ENCODE measurements at regions not wholly inside any gene's neighbourhood (a gene's known extent, or its start where the extent isn't known, plus 50 kb on each side); places are given as distances from the start of the nearest gene placed in this dataset.
"Not testable (repeated sequence)": the region's sequence is repeated elsewhere in the genome, so short reads cannot be mapped to it uniquely, and the experiment has no call there.

DNA sequence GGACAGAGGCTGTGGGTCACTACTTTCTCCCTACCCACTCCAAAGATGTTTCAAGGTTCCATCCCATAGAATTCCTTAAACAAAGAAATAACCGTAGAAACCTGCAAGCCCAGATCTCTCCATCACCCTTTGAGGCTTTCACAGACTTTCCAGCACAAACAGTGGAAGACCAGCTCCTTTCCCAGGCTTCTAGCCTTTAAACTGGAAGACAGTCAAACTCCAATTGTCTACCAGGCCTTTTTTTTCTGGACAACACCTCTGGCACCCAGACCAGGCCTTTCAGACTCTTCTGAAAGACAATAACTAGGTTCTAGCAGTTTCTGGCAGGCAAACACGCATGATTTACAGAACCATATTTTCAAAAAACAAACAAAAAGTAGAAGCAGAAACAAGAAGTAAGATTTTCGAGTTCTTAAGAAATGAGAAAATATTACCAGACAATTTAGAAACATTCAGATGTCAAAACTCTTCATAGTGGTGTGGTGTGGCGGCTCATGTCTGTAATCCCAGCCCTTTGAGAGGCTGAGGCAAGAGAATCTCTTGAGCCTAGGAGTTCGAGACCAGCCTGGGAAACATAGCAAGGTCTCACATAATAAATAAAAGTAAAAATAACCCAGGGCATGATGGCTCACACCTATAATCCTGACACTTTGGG, 73.0 kb upstream of the EPCAM start:
- no peak for DNase-seq (ENCODE audit: low read depth in 2 of 3, low spot score in 1 of 3)

DNA sequence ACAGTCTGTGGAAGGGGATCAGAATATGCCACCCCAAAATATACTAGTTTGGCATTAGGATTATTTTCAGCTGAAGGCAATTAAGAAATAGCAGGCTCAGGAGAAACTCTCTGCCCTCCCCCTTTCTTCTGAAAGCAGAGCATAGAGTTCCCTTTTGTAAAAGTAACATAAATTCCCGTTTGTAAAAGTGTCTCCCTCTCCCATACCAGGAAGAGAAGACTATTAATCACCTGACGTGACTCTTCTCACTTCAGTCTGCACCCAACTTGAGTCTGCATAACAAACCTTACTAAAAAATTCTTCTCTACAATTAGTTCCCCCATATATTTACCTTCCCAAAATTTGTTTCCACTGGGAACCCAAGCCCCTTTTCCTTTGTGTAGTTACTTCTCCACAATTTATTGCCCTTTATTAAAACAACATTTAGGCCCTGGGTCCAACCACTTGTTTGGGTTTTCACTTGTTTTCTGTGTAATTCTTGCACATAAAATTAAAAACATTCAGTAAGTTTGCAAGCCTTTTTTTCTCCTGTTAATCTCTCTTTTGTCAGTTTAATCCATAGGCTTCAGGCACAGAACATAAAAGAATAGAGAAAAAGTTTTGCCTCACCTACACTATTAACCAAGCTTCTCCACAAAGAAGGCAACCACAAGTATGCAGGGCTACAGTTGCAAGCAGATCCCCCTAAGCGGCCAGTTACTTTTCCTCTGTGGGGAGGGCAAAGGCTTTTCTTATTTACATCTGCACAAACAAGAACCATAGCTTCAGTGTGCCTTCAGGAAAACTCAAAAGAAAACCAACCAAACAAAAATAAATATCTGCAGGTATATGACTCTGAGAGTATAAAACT, 73.8 kb upstream of the EPCAM start:
- no peak for DNase-seq (ENCODE audit: low read depth in 2 of 3, low spot score in 1 of 3)

DNA sequence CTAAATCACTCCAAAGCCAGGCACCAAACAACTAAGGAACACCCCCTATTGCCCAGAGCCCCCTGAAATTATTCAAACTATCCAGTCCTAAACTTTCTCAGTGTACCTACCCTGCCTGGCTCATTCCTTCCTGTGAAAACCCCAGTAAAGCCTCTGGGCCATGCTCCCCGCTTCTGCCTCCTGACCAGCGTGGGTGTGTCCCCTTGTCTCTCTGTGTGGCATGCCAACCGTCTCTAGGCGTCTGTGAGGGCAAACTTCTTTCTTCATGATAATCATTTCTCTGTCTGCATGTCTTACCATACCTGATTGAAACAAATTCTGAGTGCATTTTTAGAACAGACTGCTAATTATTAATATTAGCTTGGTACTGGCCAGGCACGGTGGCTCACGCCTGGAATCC, 75.1 kb upstream of the EPCAM start:
- no peak for DNase-seq (ENCODE audit: low read depth in 2 of 3, low spot score in 1 of 3)

DNA sequence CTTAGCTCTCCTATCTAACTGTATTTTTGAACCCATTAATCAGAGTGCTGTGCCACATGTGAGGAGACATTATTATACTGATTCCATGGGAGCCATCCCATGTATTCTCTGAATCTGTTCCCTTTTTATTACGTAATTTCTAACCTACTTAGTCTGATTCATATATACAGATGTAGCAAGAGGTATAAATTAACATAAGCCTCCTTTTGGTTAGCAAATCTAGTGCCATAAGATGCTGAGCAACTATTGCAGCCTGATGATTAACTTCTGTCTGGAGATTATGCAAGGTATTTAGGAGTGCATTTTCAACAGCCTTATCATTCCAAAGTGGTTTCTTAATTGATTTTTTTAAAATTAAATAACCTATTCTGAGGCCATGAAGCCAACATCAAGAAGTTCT, 80.2 kb upstream of the EPCAM start:
- DNase-seq (ENCODE audit: low read depth in 2 of 3, low spot score in 1 of 3) = no peak

DNA sequence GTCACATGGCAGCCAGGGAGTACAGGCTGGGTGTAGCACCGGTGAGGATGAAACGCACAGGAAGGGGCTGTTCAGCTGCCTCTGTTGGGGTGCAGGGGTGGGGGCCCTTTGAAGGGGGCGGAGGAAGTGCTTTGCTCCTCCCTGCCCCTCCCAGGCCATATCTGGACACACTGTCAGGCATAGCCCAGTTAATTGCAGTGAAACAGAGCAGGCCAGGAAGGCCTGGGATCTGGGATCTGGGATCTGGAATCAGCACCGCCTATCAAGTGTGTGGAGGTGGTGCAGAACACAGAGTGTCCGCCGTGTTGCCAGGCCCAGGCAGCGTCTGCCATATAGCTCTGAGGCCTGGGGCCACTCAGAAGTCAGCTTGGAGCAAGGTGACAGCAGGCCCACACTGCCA, 85.5 kb upstream of the EPCAM start:
- no peak for DNase-seq (ENCODE audit: low read depth in 2 of 3, low spot score in 1 of 3)

DNA sequence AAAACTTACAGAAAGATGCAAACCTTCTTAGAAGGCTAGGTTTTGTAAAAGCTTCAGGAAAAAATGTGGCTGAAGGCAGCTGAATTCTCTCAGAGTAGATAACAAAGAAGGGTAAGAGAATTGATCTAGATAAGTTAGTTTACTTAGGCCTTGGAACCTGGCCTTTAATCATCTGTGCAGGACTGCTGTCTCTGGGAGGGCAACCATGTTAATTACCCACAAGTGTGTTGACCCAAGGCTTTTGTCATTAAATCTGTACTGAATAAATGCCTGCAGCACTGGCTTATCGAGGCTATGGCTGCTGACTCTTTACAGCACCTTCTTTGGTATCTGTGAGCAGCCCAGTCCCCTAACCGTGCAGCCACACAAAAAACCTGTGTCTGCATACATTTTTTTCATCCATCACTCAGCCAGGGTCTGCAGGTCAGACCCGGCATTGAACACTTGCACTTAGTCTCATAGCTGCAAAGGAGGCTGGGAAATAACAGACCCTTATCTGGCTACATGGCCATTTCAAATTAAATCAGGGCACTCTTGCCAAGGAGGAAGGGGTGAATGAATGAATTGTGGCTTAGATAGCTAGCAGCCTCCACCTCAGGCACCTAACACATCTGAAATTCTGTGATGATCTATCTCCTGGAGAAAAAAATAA, 86.4 kb upstream of the EPCAM start:
- DNase-seq (ENCODE audit: low read depth in 2 of 3, low spot score in 1 of 3) = no peak

DNA sequence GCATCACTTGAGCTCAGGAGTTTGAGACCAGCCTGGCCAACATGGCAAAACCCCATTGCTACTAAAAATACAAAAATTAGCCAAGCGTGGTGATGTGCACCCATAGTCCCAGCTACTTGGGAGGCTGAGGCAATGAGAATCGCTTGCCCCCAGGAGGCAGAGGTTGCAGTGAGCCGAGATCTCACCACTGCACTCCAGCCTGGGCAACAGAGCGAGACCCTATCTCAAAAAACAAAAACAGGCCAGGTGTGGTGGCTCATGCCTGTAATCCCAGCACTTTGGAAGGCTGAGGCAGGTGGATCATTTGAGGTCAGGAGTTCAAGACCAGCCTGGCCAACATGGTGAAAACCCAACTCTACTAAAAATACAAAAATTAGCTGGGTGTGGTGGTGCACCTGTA, 89.6 kb upstream of the EPCAM start:
- not testable (repeated sequence) for DNase-seq (ENCODE audit: low read depth in 2 of 3, low spot score in 1 of 3)

DNA sequence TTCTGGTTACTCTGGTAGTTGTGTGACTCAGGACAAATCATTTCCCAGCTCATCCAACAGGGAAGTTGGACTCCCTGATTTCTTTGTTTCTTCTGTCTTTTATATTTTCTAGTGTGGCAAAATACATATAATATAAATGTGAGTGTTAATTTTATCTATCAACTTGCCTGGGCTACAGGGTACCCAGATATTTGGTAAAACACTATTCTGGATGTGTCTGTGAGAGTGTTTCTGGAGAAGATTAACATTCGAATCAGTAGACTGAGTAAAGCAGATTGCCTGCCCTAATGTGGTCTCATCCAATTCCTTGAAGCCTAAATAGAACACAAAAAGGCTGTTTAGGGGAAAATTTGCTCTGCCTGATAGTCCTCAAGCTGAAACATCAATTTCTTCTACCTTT, 91.1 kb upstream of the EPCAM start:
- no peak for DNase-seq (ENCODE audit: low read depth in 2 of 3, low spot score in 1 of 3)

DNA sequence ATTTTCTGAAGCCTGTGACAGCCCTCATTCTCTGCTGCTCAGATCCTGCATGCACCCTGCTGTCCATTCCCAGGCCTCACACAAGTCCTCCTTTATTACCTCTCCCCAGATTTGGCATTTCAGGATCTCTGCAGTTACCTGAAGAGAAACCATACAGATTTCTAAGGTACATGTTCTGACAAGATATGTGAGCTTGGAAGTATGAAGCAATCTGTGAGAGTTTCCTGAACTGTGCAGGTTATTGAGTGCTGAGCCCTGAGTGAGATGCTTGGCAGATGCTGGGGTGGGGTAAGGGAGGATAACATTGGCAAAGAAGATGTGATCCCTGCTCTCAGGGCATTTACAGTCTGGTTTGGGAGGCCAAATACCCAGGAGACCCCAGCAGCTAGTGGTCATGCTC, 91.9 kb upstream of the EPCAM start:
- no peak for DNase-seq (ENCODE audit: low read depth in 2 of 3, low spot score in 1 of 3)

DNA sequence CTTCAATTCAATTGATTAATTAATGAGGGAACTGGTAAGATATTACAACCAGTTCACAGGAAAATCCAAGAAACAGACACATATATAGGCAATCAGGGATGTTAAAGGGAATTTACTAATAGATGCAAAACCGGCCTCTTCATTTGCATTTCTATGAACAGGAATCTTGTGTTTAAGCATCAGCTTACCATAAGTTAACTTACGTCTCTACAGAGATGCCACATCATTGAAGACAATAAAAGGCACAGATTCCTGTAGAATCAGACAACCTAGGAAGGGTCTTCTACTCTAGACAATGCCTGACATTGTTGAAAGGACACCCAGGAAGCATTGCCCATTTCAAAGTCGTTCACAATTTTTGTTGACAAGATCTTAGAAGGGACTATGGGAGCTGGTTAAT, 93.0 kb upstream of the EPCAM start:
- no peak for DNase-seq (ENCODE audit: low read depth in 2 of 3, low spot score in 1 of 3)

DNA sequence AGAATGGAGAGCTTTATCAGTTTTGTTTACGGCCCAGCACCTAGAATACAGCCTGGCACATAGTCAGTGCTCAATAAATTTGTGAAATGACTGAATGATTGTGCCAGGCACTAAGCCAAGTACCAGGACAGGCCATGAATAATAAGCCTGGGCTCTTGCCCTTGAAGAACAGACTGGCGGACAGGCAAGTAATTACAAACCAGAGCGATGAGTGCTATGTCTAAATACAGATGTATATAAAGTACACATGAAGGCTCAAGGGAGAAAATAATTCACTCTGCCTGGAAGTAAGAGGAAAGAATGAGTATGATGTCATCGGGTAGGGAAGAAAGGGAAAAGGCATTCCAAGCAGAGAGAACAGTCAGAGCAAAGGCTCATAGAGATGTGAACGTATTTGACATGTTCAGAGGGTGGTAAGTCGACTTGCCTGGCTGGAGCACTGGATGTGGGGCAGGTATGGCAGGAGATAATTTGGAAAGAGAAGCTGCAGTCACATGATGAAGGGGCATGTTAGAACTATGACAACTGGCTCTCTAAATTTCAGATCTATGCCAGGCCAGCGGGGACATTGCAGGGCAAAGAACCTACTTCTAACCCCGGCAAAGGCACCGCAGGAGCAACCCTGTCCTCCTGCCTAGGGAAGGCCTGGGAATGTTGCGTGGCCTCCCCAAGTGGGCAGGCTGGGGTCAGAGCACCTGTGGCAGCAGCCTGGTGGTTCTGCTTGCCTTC, 94.9 kb upstream of the EPCAM start:
- DNase-seq (ENCODE audit: low read depth in 2 of 3, low spot score in 1 of 3) = no peak

DNA sequence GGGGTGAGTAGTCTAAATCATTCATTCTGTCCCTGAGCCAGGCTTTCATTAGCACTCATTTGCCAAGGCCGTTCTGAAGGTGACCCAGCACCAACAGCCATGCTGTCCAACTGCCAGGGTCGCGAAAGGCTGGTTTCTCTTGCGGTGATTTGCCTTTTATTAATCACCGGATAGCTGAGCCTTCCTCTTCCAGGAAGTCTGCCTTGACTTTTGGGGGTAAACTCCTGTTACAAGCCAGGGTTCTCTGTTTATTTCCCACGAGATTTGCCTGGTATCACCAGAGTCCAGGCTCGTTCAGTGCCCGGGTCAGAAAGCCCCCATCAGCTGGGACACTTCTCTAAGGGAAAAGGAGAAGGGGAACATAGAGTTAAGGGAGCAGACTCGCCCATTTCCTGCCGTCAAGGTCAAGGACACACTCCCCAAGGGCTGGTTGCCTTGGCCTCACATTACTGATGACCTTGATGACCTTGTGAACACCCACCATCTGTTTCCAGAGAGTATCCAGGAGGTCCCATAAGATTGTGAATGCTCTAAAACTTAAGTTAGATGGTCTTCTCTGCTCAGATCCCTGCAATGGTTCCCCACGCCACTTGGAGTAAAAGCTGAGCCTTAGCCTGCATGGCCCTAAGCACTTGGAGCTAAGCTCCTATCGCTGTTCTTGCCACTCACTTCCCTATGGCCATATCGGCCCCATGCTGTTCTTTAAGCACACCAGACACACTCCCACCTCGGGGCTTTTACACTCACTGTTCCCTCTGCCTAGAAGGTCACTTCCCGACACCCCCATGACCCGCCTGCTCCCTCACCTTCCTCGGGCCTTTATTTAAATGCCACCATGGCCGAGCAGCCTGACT, 96.0 kb upstream of the EPCAM start:
- DNase-seq (ENCODE audit: low read depth in 2 of 3, low spot score in 1 of 3) = no peak

DNA sequence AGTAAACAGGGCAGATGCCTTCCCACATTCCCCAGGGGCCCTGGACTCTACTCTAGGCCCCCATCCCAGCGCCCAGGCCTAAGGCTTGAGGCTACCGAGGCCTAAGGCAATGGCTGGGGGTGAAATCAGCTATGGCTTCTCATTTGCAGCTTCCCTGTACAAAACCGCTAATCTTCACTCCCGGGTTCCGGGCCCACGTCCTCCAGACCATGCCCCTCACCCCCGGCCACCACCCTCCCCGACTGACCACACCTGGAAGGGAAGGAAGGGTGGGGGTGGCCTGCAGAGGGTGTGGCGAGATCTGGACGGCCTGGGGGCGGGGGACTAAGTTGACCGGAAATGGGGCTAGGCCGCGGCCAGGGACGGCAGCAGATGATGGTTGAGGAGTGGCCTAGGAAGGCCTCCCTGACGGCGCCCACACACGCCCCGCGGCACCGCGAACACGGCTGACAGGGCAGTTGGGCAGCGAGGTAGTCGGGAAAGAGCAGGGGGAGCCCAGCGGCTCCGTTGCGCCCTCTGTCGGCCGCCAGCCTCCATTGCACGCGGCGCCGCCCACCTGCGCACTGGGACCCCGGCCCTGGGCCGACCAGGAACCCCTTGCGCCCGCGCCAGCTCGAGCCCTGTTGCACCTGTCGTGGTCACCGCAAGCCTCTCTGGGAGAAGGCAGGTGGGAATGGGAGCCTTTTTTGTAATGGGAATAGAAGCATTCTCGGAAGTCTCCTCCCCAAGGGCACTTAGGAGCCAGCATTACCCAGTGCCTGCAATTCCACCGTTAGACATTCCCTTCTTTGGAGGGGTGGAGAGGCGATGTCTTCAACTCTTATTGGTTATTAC, 95.9 kb upstream of the CALM2 start:
- DNase-seq (ENCODE audit: low read depth in 2 of 3, low spot score in 1 of 3) = peak; percentile 11 to 50 (median 45)

DNA sequence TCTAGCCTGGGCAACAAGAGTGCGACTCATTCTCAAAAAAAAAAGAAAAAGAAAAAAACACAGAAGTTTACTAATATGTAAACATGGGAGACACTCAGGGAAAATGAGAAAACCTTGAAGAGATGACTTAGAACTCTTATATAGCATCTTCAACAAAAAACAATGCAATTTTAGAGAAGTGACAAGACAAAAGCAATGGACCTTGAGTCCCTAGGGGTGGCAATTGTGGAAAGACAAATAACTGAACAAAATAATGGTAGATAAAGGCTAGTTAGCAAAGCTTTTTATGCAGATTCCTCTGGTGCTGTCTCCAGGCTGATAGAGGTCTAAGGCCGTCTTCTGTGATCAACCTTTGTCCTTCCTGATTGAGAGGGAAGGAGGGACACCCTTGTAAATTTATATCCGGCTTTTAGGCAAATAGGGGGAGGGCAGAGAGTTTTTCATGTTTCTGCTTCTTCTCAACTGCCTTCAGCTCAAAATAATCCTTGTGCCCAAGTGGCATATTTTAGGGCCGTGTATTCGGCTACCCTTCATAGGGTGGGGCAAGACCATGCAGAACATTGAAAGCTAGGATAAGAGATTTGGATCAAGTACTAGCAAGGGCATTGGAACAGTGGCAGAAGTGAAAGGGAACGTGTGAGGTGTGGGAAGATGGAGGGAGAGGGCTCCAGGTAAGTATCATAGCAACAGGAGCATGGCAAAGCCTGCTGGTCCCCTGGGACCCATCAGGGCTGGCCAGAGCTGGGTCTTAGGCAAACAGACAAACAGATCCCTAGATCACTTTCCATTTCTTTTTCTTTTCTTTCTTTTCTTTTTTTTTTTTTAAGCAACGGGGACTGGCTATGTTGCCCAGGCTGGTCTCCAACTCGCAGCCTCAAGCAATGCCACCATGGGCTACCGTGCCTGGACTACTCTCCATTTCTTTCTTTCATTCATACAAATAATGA, 95.0 kb upstream of the CALM2 start:
- DNase-seq (ENCODE audit: low read depth in 2 of 3, low spot score in 1 of 3) = no peak

DNA sequence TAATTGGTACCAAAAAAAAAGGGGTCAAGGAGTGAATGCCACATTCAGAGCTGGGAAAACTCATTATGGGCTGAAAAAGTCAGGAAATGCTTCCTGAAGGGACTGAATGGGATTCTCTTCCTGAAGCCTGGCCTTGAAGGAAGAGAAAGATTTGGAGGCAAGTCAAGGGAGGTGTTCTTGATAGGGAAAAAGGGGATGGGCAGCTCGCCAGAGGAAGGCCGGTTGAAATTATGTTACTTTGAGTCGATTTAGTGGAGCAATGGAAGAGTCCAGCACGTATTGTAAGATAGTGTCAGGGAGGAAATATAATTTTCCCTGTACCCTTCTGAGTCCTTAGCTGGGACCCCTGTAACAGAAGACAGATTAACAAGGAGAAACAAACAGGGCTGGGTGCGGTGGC, 94.1 kb upstream of the CALM2 start:
- no peak for DNase-seq (ENCODE audit: low read depth in 2 of 3, low spot score in 1 of 3)

DNA sequence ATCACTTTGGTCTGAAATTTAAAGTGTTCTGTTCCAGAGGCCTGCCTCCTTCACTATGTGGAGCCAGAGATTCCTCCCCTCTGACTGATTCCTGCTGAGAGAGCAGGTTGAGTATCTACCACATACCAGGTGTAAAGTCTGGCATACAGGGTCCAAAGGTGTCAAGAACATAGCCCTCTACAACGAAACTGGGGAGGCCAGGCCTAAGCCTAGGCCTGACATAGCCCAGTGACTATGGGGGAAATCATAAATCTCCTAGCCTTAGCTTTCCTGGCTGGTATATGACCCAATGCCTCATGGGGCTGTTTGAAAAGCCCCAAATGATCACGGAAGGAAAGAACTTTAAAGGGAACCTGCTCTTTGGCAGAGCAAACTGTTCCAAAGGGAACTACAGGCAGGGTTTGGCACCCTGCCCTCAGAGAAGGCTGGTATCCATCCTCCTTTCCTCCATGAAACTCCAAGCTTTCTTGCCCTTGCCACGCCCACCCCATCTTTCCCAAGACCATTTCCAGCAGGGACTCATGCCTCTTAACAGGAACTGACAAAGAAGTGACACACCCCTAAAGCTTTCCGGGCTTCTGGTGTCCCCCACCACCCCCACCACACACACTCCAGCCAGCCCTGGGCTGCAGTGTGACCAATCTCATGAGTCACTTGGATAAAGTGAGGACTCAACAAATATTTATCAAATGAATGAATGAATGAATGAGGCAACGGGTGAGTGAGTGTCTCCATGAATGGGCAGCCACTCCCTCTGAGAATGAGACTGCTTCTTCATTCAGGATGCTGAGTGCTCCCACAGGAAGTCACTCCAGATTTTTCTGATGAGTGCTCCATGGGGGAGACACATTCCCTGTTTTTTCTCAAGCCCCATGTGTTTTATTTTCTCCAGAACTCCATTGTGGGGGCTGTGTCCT, 93.3 kb upstream of the CALM2 start:
- no peak for DNase-seq (ENCODE audit: low read depth in 2 of 3, low spot score in 1 of 3)

DNA sequence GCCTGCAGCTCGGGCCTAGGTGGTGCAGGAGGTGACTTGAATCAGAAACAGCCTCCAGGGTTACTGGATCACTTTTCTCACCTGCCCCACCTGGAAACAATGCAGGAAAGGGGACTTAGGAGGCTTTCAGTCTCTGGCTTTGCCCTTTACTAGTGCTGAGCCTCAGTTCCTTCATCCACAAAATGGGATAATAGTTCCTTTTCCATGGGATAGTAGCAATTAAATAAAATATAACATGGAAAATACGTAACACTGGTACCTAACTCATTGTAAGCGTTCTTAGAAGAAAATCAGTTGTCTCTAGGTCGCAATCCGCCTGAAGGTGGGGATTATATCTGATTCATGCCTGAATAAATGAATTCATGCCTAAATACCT, 91.4 kb upstream of the CALM2 start:
- no peak for DNase-seq (ENCODE audit: low read depth in 2 of 3, low spot score in 1 of 3)
